Keratinocyte (primary cell): ENCODE measurements at regions not wholly inside any gene's neighbourhood (a gene's known extent, or its start where the extent isn't known, plus 50 kb on each side); places are given as distances from the start of the nearest gene placed in this dataset.

Source experiments
- CTCF ChIP-seq, 3 experiments: IDR thresholded peaks in 1 of 3; conservative IDR thresholded peaks in 1 of 3; optimal IDR thresholded peaks in 1 of 3; 2 replicates in 2 of 3; 3 replicates in 1 of 3; pipeline versions ENCODE3 to v1.5.1; 2011; ENCODE audit warnings: low read length in 3 of 3, mild to moderate bottlenecking in 3 of 3, moderate library complexity in 2 of 3, control low read depth in 1 of 3, inconsistent platforms in 1 of 3; ENCODE audit not compliant: insufficient read depth in 2 of 3; ENCODE audit errors: extremely low read depth in 1 of 3
- EZH2 ChIP-seq: IDR thresholded peaks from one replicate; pipeline ENCODE4 v1.6.1; 2012; ENCODE audit warnings: inconsistent platforms, mild to moderate bottlenecking, low read length, moderate library complexity

- TF ChIP-seq CTCF (optimal IDR thresholded peaks at IDR 0.05 in 1 of 3, IDR thresholded peaks at IDR 0.05 in 1 of 3, conservative IDR thresholded peaks at IDR 0.05 in 1 of 3; ENCODE audit: extremely low read depth in 1 of 3, insufficient read depth in 2 of 3, low read length in 3 of 3) (no peak), EZH2 (no peak)
These were observed 69.7 kb upstream of the FAM83B start for GRCh38 chr6:54776891-54777290.
